ENCODE measurements at regions not wholly inside any gene's neighbourhood (a gene's known extent, or its start where the extent isn't known, plus 50 kb on each side); places are given as distances from the start of the nearest gene placed in this dataset.
A peak's percentile ranks its signal among the peaks of the same experiment; 100 is the strongest.

DNA sequence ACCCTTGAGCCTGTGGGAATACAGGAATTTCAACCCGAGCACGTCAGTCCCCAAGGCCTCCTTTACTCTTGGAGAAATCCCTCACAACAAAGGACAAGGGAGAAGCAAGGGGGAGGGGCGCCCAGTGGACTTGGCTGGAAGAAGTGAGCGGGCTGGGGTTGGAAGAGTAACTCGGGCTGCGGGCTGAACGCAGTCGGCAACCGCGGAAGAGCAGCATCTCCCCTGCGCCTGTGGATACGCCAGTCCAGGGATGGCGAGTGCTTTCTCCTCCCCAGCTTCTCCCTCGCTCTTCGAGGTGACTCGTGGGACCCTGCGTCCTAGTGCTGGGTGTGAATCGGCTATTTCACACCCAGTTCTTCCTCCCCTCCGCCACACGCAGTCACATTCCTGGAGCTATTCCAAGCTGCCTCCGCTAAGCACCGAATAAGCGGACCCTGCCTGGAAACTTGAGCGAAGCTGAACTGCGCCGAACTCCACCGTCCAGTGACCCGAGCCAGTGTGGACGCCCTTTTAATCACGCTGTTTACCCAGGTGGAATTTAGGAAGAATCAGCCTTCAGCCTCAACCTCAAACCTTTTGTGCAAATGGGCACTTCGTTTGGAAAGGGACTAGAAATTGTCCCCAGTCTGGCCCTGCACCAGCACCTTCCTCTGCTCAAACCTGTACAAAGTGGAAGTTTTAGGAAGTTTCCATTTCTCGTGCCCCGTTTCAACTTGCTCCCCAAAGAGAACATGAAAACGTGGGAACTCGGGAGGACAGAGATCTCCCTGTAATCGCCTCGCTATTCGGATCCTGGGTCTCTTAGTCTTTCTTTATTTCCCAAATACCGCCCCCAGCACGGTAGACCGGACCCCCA lies 64.3 kb upstream of the WDR17 start:
- no peak for ATAC-seq
- intact Hi-C loops (cut with DNase I, micrococcal nuclease), result no loop called here
- peak; percentile 23 to 33 for DNase-seq

DNA sequence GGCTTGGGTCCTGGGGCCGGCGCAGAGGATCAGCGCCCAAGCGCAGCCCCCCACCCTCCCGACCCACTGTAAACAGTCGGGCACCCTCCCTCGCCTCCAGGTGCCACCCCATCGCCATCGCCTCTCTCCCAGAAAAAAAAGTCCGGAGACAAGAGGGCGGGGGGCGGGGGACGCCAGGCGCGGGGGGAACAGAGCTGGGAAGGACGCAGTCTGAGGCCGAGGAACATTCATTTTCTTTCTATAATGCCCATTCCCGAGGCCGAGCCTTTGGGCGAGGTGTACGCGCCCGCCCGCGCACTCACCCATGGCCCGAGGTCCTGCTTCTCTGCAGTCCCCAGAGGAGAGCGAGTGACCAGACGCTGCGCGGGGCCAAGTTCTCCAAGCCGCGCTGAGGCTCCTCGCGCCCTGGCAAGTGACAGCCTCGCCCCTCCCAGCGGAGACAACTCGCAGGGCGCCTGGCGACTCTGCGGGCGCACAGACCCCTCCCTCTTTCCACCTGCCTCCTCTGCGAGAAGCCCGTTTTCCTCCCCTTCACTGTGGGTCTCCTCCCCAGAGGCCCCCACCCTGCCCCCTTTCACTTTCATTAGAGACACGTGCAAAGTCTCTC lies 63.5 kb upstream of the WDR17 start:
- intact Hi-C loops (cut with DNase I, micrococcal nuclease), result no loop called here
- peak; percentile 26 to 28 for DNase-seq
- ATAC-seq, result no peak

DNA sequence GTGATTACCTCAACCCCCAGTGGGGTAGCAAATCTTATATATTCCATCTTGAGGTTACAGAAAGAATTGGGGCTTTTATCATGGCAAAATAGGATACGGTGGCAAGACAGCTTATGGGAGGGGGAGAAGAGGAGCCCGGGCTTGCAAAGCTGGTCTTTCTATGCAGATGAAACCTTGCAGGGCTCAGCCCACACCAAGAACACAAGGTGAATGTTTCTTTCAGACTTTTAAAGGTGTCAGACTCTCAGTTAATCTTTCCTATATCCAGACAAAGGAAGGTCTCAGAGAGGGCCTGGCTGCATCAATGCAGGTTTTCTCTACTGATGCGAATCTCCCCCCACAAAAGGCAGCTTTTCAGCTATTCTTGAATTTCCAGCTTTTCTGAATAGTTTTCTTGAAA lies 59.9 kb upstream of the WDR17 start:
- intact Hi-C loops (cut with DNase I, micrococcal nuclease), result no loop called here
- DNase-seq, result no peak
- ATAC-seq, result no peak

DNA sequence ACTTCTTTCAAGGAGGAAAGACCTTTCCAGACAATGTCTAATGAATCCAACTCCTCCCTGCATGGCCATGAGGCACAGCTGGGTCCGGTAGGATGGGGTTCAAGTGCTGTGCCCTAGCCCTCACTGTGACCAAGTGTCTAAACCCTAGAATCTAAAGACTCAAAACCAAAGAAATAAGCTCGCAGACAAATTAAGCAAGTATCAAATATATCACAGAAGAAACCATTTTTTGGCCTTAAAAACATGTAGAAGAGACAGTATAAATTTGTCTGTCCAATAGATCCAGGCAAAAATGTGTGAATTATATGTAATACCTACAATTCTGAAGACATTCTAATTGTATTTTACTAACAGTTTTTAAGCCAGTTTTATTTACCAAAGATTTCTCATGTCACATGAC lies 56.4 kb upstream of the WDR17 start:
- DNase-seq (no peak), ATAC-seq (no peak)
- intact Hi-C loops (cut with DNase I, micrococcal nuclease), result no loop called here

DNA sequence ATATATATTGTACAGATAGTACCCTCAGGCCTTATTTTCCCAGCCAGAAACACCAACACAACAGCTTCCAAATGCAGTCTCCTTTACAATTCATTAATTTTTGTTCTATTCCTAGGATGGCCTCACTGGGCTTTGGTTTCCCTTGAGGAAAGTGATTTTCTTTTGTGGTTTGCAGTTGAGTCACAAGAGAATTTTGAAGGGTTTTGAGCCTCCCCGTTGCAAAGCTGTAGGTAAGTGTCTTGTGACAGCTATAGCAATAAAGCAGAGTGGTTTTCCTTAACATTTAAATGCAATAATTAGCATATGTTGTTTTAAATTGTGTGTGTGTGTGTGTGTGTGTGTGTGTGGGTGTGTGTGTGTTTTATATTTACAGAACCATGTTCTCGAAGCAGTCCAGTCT lies 54.1 kb upstream of the WDR17 start:
- intact Hi-C loops (cut with DNase I, micrococcal nuclease), result no loop called here
- ATAC-seq, result no peak
- no peak for DNase-seq

DNA sequence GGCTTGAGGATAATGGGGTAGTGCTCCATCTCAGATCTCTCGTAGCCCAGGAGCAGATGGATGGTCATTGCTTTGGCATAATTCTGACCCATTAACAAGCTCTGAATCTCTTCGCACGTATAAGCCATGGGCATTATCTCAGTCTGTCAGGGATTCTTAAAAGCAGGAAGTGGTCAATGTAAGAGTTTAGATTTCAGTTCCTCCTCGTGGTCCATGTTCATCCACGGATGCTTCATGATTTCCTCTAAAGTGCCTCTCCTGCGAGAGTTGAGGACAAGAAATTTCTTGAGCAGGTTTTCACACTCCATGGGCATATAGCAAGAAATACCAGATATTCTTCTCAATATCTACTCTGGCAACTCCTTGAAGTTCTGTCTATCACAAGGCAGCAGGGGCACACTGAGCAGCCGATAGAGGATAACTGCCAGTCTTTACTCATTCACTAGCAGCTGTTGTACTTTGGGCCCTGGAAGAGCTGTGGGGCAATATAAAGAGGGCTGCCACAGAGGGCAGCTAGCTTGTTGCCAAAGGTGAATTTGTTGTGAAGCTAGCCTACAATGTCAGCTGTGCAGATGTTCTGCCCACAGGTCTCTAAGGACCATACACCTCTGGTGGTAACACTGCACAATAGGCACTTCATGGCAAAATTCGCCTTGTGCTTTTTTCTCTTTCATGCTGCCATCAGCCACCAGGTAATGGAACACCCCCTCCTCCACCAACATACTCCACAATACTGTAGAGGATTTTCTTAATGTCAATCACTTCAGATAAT lies 52.0 kb upstream of the WDR17 start:
- ATAC-seq, result no peak
- intact Hi-C loops (cut with DNase I, micrococcal nuclease), result no loop called here
- no peak for DNase-seq

DNA sequence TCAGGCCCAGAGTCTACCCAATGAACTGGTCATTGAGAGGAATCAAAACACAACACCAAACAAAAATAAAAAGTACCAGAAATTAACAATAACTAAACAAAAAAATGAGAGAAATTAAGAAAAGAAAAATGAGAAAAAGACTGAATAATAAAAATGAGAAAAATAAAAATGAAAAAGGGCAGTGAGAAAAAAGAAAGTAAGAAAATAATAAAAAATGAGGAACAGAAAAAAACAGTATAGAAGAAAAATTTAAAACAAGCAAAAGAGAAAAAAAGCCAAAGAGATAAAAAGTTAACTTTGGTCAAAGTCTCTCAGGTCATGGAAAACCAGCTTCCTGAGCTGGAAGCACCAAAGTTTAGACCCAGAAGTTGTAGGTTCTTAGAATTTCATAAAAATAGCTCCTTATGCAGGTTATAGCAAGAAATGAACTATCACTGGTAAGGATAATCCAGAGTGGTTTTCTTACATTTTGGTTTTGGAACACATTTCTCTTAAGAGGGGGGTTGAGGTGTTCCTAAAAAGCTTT lies 51.0 kb upstream of the WDR17 start:
- DNase-seq (no peak), ATAC-seq (no peak)
- intact Hi-C loops (cut with DNase I, micrococcal nuclease), result no loop called here
